IMR-90 (cell line): ENCODE measurements at regions not wholly inside any gene's neighbourhood (a gene's known extent, or its start where the extent isn't known, plus 50 kb on each side); places are given as distances from the start of the nearest gene placed in this dataset.

Experiments
- ATAC-seq: fragments of 200-7000 bp; cut with Tn5 transposase; 2 replicates; pipeline ENCODE4 v1.9.1; 2020; ENCODE audit warnings: low read depth, mild to moderate bottlenecking, moderate library complexity
- BruUV-seq: library from RNA; stranded (reverse); fragments of 400-500 nt; replicated peaks from 2 replicates; lab custom pipeline; 2021; lab: Mats Ljungman, UMichigan
- CTCF ChIA-PET: fragments of 300-600 bp; formaldehyde crosslinking; extraction: SDS; loops from one replicate; lab custom pipeline; 2021; ENCODE audit warnings: antibody characterized with exemption; lab: Yijun Ruan, JAX
- POLR2A ChIA-PET: fragments of 300-600 bp; sonication (Branson Sonifier 250); formaldehyde crosslinking; loops from one replicate; lab custom pipeline; 2022; ENCODE audit warnings: antibody characterized with exemption; ENCODE audit not compliant: unreplicated experiment; lab: Charles Lee
- DNase-seq: peaks from one replicate; pipeline ENCODE4 v3.0.0; 2013
- H2AFZ ChIP-seq: replicated peaks from 2 replicates; pipeline ENCODE3; 2013; ENCODE audit warnings: low read length, mild to moderate bottlenecking; ENCODE audit not compliant: poor library complexity
- H2AK5ac ChIP-seq: 2 replicates; pipeline ENCODE4 v1.6.1; 2013; ENCODE audit warnings: low read depth, low read length, inconsistent platforms
- H2AK9ac ChIP-seq: replicated peaks from 2 replicates; pipeline ENCODE3; 2013; ENCODE audit warnings: mild to moderate bottlenecking, low read depth, low read length, moderate library complexity; ENCODE audit not compliant: poor library complexity
- H2BK120ac ChIP-seq: 2 replicates; pipeline ENCODE4 v1.6.1; 2013; ENCODE audit warnings: low read depth, low read length, inconsistent platforms
- H2BK15ac ChIP-seq: 3 replicates; pipeline ENCODE4 v1.6.1; 2013; ENCODE audit warnings: low read depth, low read length, inconsistent platforms
- H2BK20ac ChIP-seq: 2 replicates; pipeline ENCODE4 v1.6.1; 2013; ENCODE audit warnings: low read depth, mild to moderate bottlenecking, inconsistent platforms, low read length, moderate library complexity
- H2BK5ac ChIP-seq: 2 replicates; pipeline ENCODE4 v1.6.1; 2013; ENCODE audit warnings: mild to moderate bottlenecking, low read depth, low read length, inconsistent platforms; ENCODE audit not compliant: poor library complexity, severe bottlenecking
- H3K14ac ChIP-seq: replicated peaks from 2 replicates; pipeline ENCODE4 v1.6.1; 2013; ENCODE audit warnings: low read depth, low read length, inconsistent platforms
- H3K18ac ChIP-seq: 2 replicates; pipeline ENCODE4 v1.6.1; 2013; ENCODE audit warnings: low read depth, low read length, control low read depth
- H3K23ac ChIP-seq: 2 replicates; pipeline ENCODE4 v1.6.1; 2013; ENCODE audit warnings: low read depth, low read length, inconsistent platforms
- H3K27ac ChIP-seq: 2 replicates; pipeline ENCODE4 v1.5.1; 2013; ENCODE audit warnings: mild to moderate bottlenecking, control low read depth, low read length; ENCODE audit not compliant: insufficient read depth
- H3K27me3 ChIP-seq: 2 replicates; pipeline ENCODE4 v1.6.1; 2013; ENCODE audit warnings: low read length; ENCODE audit not compliant: control insufficient read depth, insufficient read depth
- H3K36me3 ChIP-seq: 2 replicates; pipeline ENCODE4 v1.6.1; 2013; ENCODE audit warnings: low read length, mixed read lengths; ENCODE audit not compliant: control insufficient read depth, insufficient read depth
- H3K4ac ChIP-seq: 2 replicates; pipeline ENCODE4 v1.6.1; 2013; ENCODE audit warnings: low read depth, low read length, inconsistent platforms
- H3K4me1 ChIP-seq: 2 replicates; pipeline ENCODE4 v1.6.1; 2013; ENCODE audit warnings: low read length, mixed read lengths; ENCODE audit not compliant: control insufficient read depth, insufficient read depth
- H3K4me2 ChIP-seq: 2 replicates; pipeline ENCODE4 v1.6.1; 2013; ENCODE audit warnings: low read depth, mild to moderate bottlenecking, control low read depth, low read length, moderate library complexity
- H3K4me3 ChIP-seq: 2 replicates; pipeline ENCODE4 v1.5.1; 2013; ENCODE audit warnings: low read depth, mild to moderate bottlenecking, control low read depth, low read length, moderate library complexity; ENCODE audit not compliant: insufficient read depth
- H3K56ac ChIP-seq: 2 replicates; pipeline ENCODE4 v1.6.1; 2013; ENCODE audit warnings: low read length, inconsistent platforms; ENCODE audit not compliant: insufficient read depth; ENCODE audit errors: extremely low read depth
- H3K79me1 ChIP-seq, 2 experiments: 2 replicates each; pipeline ENCODE4 v1.6.1; 2013; ENCODE audit warnings: low read length in 2 of 2, inconsistent platforms in 1 of 2, low read depth in 1 of 2
- H3K9ac ChIP-seq: 2 replicates; pipeline ENCODE4 v1.6.1; 2013; ENCODE audit warnings: low read depth, low read length, control low read depth
- H3K9me1 ChIP-seq: 2 replicates; pipeline ENCODE4 v1.6.1; 2013; ENCODE audit warnings: low read length, inconsistent platforms; ENCODE audit not compliant: insufficient read depth
- H3K9me3 ChIP-seq: 2 replicates; pipeline ENCODE4 v1.6.1; 2013; ENCODE audit warnings: low read length; ENCODE audit not compliant: control insufficient read depth, insufficient read depth
- H4K20me1 ChIP-seq: 2 replicates; pipeline ENCODE4 v1.6.1; 2013; ENCODE audit warnings: low read length, inconsistent platforms; ENCODE audit not compliant: insufficient read depth
- H4K5ac ChIP-seq: 2 replicates; pipeline ENCODE4 v1.6.1; 2013; ENCODE audit warnings: mild to moderate bottlenecking, low read depth, low read length, control low read depth
- H4K8ac ChIP-seq, 2 experiments: 2 replicates each; pipeline ENCODE4 v1.6.1; 2013; ENCODE audit warnings: low read depth in 2 of 2, low read length in 2 of 2, control low read depth in 1 of 2, inconsistent platforms in 1 of 2
- H4K91ac ChIP-seq: 2 replicates; pipeline ENCODE4 v1.6.1; 2013; ENCODE audit warnings: low read depth, low read length, inconsistent platforms; ENCODE audit not compliant: insufficient read depth
- BHLHE40 ChIP-seq: fragments of 150-350 bp; IDR thresholded peaks from 2 replicates; pipeline ENCODE4 v1.6.1; 2016; ENCODE audit warnings: mild to moderate bottlenecking, low read depth, low read length
- CEBPB ChIP-seq: IDR thresholded peaks from 2 replicates; pipeline ENCODE4 v1.6.1; 2012; ENCODE audit warnings: low read depth, low read length, improper control_type of control experiment
- CHD1 ChIP-seq: IDR thresholded peaks from 2 replicates; pipeline ENCODE4 v1.6.1; 2012; ENCODE audit warnings: low read depth, low read length, improper control_type of control experiment
- ELK1 ChIP-seq: fragments of 150-350 bp; IDR thresholded peaks from 2 replicates; pipeline ENCODE4 v1.6.1; 2016; ENCODE audit warnings: low read depth, mild to moderate bottlenecking, low read length, moderate library complexity, borderline replicate concordance
- MAZ ChIP-seq: IDR thresholded peaks from 2 replicates; pipeline ENCODE4 v1.6.1; 2012; ENCODE audit warnings: low read depth, mild to moderate bottlenecking, low read length, improper control_type of control experiment, moderate library complexity, borderline replicate concordance
- NFE2L2 ChIP-seq: fragments of 150-350 bp; IDR thresholded peaks from 2 replicates; pipeline ENCODE4 v1.6.1; 2016; ENCODE audit warnings: low read depth, mild to moderate bottlenecking, low read length
- POLR2A ChIP-seq: IDR thresholded peaks from 2 replicates; pipeline ENCODE4 v1.6.1; 2012; ENCODE audit warnings: mild to moderate bottlenecking, low read depth, low read length
- RAD21 ChIP-seq: IDR thresholded peaks from 2 replicates; pipeline ENCODE4 v1.6.1; 2012; ENCODE audit warnings: low read length, improper control_type of control experiment
- RCOR1 ChIP-seq: IDR thresholded peaks from 2 replicates; pipeline ENCODE4 v1.6.1; 2012; ENCODE audit warnings: mild to moderate bottlenecking, low read length, improper control_type of control experiment; ENCODE audit not compliant: insufficient replicate concordance
- RFX5 ChIP-seq: IDR thresholded peaks from 2 replicates; pipeline ENCODE4 v1.8.0; 2012; ENCODE audit warnings: low read depth, mild to moderate bottlenecking, low read length, moderate library complexity
- SMC3 ChIP-seq: fragments of 150-350 bp; IDR thresholded peaks from 2 replicates; pipeline ENCODE4 v1.6.1; 2016; ENCODE audit warnings: low read depth, mild to moderate bottlenecking, antibody characterized with exemption, low read length, moderate library complexity
- USF2 ChIP-seq: fragments of 150-350 bp; IDR thresholded peaks from 2 replicates; pipeline ENCODE4 v1.6.1; 2017; ENCODE audit warnings: mild to moderate bottlenecking, antibody characterized with exemption, low read length, low read depth
- WGBS, 2 experiments: methylation state at CpG; one replicate each; pipeline versions ENCODE4 v1.1.5 to v1.1.7; 2013; ENCODE audit warnings: missing lambda C conversion rate in 2 of 2; ENCODE audit not compliant: insufficient read length in 1 of 2; ENCODE audit errors: extremely low coverage in 2 of 2; 5-methylcytosine and 5-hydroxymethylcytosine counted together
- dilution Hi-C: fragments of 300-500 bp; cut with HindIII; formaldehyde crosslinking; loops from one replicate; pipeline ENCODE4 v1.14.3; 2018; ENCODE audit warnings: low sequenced_read_pairs; ENCODE audit not compliant: unreplicated experiment
- in situ Hi-C: fragments of 300-500 bp; cut with MboI; formaldehyde crosslinking; loops from 3 replicates; pipeline ENCODE4 v1.14.3; 2019; ENCODE audit warnings: low sequenced_read_pairs, inconsistent platforms, mixed read lengths
- intact Hi-C: fragments of 100-400 bp; cut with micrococcal nuclease; formaldehyde crosslinking; loops from 2 replicates; pipeline ENCODE4 v1.10.0; 2022

- no peak overlapping the region for H4K91ac ChIP-seq
- H3K27ac ChIP-seq, result no peak overlapping the region
- no peak overlapping the region for H3K9ac ChIP-seq
- no peaks in the 10 kb centered on the region for H3K36me3 ChIP-seq
- H3K4me2 ChIP-seq, result no peak overlapping the region
- H3K4me3 ChIP-seq, result no peak overlapping the region
- no peak overlapping the region for H4K5ac ChIP-seq
- peaks cover 13% of the 10 kb centered on the region; the same call in 1 of the 2 replicates for H3K9me3 ChIP-seq
- H3K27me3 ChIP-seq, result no peaks in the 10 kb centered on the region
- CTCF ChIA-PET, result no interaction called here
- no peak overlapping the region for H2BK120ac ChIP-seq
- WGBS, 2 experiments, result 20% methylated on average over 2 of the region's 4 CpGs; no CpG with 5 or more reads in 1 of the 2 experiments
- intact Hi-C loops, result no loop called here
- POLR2A ChIA-PET, result no interaction called here
- no peak overlapping the region for H4K8ac ChIP-seq
- H3K23ac ChIP-seq, result no peak overlapping the region
- ATAC-seq, result no peak
- no peak overlapping the region for H2AFZ ChIP-seq
- H3K14ac ChIP-seq, result no peak overlapping the region
- H4K20me1 ChIP-seq, result no peaks in the 10 kb centered on the region
- dilution Hi-C loops, result no loop called here
- no TSS peak for BruUV-seq
- H2AK9ac ChIP-seq, result no peak overlapping the region
- no peaks in the 10 kb centered on the region for H3K4me1 ChIP-seq
- no peak overlapping the region for H2BK15ac ChIP-seq
- no peak overlapping the region for H2BK20ac ChIP-seq
- no peak overlapping the region for H3K56ac ChIP-seq
- no peak overlapping the region for H3K18ac ChIP-seq
- H2AK5ac ChIP-seq, result no peak overlapping the region
- H2BK5ac ChIP-seq, result no peak overlapping the region
- in situ Hi-C loops, result no loop called here
- H3K4ac ChIP-seq, result no peak overlapping the region
- H3K9me1 ChIP-seq, result no peaks in the 10 kb centered on the region
- DNase-seq, result no peak
- TF ChIP-seq CHD1 (no peak), BHLHE40 (no peak), NFE2L2 (no peak), ELK1 (no peak), SMC3 (no peak), POLR2A (no peak), USF2 (no peak), CEBPB (no peak), RFX5 (no peak), RCOR1 (no peak), MAZ (no peak), RAD21 (no peak)
- no peaks in the 10 kb centered on the region for H3K79me1 ChIP-seq
These were observed 397.8 kb downstream of the MED10 start for GRCh38 chr5:5980538-5980895.
